Cerebellar nuclear complex (tissue), 1 donor: ENCODE measurements at regions not wholly inside any gene's neighbourhood (a gene's known extent, or its start where the extent isn't known, plus 50 kb on each side); places are given as distances from the start of the nearest gene placed in this dataset.

Experiments
- DNase-seq, 2 experiments: peaks; one replicate each; lab custom pipeline; 2025; lab: John Stamatoyannopoulos, UW

DNA sequence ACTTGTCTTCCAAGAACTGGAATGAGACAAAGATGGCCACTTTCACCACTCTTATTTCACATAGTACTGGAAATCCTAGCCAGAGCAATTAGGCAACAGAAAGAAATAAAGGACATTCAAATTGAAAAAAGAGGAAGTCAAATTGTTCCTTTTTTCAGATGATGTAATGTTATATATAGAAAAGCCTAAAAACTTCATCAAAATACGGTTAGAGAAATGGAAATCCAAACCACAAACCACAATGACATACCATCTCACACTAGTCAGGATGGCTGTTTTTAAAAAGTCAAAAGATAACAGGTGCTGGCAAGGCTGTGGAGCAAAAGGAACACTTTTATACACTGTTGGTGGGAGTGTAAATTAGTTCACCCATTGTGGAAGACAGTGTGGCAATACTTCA is 113.3 kb upstream of the SPRY2 start:
- no peak for DNase-seq

DNA sequence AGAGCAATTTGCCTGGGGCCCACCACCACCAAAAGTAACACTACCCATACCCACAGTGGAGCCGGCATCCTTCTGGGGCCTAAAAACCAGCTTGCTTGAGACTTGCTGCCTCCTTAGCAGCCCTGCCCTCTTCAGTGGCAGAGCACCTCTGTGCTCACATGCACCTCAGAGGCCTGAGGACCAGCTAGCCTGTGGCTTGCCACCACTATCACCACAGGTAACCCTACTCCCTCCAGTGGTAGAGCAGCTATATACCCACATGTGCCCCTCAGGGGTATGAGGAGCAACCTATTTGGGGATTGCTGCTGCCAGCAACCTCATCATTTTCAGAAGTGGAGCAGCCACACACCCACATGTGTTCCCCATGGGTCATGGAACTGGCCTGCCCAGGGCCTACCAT is 111.4 kb upstream of the SPRY2 start:
- no peak for DNase-seq

DNA sequence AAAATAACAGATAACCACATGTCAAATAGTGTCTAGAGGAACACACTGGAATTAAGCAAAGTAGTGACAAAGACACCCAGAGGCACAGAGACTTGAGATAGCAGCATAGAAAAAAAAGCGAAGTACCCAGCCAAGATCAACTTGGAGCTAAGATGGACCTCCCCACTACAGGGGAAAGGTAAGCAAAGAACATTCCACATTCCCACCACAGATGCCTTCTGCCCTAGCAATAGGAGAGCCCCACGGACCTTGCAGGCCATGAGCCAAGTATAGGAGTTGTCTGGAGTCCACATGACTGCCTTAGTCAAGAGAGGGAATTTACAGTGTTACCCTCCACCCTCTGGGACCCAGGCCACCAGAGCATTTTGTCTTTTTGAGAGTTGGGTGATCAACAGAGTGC is 110.7 kb upstream of the SPRY2 start:
- DNase-seq, result no peak

DNA sequence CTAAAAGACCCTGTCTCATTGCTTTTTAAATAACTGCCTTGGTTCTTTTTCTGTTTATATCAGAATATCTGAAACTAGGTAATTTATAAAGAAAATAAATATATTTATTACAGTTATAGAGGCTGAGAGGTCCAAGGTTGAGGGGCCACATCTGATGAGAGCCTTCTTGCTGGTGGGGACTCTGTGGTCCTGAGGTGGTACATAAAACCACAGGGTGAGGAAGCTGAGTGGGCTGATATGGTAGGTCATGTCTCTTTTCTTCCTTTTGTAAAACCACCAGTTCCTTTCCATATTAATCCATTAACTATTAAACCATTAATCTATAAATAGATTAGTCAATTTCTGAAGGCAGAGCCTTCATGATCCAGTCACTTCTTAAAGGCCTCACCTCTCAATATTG is 109.5 kb upstream of the SPRY2 start:
- DNase-seq, result no peak

DNA sequence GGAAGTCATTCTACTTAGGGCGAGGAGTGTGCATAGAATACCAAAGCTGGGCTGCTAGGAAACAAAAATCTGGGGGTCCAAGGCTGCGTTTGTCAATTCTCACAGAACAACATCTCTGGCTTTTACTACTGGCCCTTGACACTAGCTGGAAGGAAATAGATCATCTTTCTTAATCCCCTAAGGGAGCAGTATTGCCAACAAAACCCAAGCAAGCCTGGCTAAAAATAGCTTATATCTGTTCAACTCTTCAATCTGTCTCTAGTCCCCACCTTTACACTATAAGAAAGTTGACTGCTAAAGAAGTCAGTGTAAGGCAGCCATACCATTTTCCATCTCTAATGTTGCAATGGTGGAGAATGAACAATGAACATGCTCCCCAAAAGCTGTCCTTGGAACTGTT is 107.8 kb upstream of the SPRY2 start:
- no peak for DNase-seq

DNA sequence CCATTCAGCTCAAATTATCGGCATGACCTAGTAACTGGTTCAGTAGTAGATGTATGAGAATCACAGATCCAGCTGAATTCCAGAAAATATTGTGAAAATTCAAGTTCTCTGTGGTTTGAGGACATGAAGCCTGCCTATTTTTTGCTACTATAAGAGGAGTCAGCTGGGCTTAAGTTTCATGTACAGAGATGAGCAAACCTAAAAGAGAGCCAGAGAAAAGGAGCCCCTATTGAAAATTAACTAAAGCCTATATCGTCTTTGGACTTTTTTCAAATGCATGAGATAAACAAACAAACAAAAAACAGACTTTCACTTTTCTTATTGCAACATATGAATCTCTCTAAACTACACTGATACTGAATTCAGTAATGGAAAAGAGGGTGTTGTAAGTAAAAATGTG is 106.8 kb upstream of the SPRY2 start:
- no peak for DNase-seq

DNA sequence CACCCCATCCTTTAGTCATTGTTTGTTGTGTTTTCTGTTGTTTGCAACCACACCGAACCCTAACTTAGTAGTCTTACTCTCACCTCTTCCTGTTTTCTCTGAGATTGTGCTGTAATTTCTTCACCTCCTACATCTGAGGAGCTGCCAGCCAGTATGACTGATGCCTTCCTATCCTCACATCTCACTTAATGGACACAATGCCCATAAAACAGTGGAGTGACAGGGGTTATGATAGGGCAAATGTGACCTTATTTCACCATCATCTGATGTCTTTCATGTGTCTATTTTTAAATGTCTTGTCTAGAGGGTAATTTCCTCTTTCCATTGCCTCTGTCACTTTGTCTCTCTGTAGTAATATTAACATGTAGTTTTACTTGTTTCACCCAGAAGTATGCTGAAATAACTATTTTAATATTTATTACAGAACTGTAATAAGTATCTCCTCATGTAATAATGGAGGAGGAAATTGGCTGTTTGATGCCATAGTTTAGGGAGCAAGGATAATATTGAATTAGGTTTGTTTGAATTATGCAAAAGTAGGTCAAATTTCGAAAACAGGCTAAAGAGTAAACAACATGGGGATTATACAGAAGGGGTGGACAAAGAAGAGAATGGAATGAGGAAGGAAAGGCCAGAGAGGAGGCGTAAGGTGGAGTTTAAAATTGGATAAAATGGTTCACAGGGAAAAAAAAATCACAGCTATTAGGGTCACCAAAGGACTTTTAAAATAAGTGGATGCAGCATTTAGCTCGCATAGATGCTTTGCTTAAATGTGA is 103.5 kb upstream of the SPRY2 start:
- DNase-seq, result no peak

DNA sequence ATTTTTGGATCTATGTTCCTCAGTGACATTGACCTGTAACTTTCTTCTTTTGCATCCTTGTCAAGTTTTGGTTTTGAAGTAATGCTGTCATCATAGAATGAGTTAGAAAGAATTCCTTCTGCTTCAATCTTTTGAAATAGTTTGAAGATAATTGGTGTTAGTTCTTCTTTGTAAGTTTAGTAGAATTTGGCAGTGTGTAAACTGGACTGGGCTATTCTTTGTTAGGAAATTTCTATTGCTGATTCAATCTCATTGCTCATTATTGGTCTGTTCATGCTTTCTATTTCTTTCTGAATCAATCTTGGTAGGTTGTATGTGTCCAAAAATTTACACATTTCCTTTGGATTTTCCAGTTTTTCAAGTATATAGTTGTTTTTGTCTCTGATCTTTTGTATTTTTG is 101.7 kb upstream of the SPRY2 start:
- DNase-seq, result no peak

DNA sequence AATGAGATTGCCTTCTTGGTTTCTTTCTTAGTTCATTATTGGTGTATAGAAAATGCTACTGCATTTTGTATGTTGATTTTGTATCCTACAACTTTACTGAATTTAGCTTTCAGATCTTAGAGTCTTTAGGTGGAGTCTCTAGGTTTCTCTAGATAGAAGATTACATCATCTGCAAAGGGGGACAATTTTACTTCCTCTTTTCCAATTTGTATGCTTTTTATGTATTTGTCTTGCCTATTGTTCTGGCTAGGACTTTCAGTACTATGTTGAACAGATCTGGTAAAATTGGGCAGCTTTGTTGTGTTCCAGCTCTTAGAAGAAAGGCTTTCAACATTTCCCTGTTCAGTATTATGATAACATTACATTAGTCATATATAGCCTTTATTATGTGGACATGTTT is 101.0 kb upstream of the SPRY2 start:
- no peak for DNase-seq

DNA sequence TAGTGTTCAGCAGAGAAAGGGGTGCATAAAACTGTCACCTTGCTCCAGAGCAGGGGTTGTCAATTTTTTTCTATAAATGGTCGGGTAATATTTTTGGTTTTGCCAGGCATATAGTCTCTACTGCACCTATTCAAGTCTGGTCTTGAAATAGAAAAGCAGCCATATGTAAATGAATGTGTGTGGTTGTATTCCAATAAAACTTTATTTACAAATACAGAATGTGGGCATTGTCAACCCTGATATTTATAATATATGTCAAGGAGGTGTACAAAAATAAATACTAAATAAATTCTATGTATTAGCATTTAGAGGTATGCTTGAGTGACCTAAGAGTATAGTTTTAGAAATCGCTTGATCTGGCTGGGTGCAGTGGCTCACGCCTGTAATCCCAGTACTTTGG is 97.6 kb upstream of the SPRY2 start:
- no peak for DNase-seq

DNA sequence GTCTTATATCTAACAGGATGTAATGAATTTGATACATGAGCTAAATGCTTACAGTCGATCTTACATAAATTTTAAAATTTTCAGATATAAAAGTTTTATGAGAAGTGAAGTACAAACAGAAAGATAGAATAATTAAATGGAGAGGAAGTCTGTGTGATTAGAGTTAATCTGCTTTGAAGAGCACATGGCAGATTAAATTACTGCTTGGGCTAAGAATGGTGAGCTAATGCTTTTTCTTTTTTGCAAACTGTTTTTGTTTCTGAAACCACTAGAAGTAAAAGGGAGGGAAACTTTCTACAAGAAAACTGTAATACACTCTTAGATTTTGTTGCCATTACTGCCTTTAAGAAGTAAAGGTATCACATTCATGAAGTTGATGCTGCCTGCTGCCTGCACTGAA is 96.3 kb upstream of the SPRY2 start:
- no peak for DNase-seq

DNA sequence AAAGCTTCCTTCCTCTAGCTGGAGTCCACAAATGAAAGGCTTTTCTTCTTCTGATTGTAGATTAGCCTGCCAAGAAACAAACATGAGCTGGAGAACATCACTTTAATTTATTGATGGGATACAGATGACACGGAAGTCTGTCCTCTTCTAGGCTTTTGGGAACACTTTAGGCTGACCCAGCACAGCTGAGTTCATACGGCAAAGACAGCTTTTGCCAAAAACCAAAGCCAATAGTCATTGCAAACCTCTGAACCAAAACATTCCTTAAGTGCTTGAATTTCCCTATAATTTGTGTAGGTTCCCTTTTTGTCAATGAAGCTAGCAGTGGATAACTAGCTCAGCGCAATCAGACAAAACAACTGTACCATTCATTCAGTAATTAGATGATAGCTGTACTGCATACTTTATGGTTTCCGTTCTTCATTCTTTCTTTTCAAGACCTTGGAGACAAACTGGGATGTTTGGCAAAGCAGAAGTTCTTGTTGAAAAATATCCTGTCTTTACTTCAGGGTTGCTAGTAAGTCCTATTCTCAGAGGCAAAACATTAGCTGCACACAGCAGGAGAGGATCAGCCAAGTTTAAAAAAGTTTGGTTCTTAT is 95.7 kb upstream of the SPRY2 start:
- no peak for DNase-seq

DNA sequence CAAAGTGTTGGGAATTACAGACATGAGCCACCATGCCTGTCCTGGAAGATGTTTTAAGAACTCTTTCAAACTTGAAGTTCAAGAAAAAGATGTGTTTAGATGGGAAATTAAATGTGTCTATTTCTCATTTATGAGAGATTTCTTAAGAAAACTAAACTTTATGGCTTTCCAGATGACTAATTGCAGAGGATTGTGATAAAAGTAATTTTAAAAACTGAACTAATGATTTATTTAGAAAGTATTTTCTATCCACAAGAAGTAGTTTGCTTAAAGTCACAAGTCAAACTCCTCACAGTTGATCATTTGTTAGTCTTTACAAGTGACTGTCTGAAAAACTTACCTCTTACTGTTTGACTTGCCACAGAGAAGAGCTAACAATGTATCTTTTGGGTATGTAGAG is 89.6 kb upstream of the SPRY2 start:
- DNase-seq, result no peak

DNA sequence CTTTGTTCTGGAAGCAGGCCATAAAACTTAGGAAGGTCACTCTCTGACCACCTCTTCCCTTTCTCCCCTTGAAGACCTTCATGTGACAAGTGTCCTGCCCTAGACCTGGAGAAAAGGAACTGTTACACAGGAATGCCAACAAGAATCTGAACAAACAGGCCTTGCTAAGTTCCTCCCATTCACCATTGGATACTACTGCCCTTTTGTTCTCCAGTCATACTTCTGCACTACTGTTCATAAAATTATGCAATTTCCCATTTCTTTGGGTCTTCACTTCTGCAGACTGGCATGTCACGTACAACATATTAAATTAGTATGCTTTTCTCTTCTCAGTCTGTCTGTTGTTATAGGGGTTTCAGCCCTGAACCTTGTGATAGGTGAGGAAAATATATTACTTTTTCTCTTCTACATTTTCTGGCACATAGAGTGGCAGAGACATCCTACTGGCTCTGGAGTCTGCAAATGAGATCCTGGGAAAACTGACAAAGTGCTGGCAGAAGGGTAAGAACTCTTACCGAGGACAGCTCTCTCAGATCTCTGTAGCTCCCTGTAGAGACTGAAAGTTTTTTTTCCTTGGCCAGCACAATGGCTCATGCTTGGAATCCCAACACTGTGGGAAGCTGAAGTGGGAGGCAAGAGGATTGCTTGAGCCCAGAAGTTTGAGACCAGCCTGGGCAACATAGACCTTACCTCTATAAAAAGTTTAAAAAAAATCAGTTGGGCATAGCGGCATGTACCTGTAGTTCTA is 87.6 kb upstream of the SPRY2 start:
- DNase-seq, result no peak

DNA sequence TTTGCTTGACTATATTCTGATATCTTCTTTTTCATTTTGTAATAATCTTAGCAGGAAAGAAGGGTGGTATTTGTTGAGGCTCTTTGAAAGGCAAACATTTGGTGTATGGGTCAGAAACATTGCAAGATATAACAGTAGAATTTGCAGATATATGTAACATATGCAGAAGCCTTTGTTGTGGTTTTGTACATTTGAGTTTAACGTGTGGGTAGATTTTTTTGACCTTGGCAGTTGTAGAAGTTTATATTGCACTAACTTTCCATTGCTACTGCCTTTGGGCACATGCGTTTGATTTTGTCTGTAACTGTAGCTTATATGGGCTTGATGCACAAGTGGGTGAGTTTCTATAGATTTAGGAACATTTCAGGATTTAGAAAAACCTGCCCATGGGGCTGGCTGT is 78.5 kb upstream of the SPRY2 start:
- no peak for DNase-seq

DNA sequence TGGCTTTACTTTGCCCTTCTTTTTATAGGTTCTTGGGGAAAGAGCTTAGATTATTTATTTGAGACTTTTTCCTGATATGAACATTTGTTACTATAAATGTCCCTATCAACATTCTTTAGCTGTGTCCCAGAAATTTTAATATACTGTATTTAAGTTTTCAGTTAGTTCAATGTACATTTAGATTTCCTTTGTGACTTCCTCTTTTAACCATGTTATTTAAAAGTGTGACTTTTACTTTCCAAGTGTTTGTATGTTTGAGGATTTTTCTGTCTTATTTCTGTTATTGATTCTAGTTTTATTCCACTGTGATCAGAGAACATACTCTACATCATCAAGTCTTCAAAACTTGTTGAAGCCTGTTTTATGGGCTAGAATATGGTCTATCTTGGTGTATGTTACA is 72.7 kb upstream of the SPRY2 start:
- DNase-seq, result no peak

DNA sequence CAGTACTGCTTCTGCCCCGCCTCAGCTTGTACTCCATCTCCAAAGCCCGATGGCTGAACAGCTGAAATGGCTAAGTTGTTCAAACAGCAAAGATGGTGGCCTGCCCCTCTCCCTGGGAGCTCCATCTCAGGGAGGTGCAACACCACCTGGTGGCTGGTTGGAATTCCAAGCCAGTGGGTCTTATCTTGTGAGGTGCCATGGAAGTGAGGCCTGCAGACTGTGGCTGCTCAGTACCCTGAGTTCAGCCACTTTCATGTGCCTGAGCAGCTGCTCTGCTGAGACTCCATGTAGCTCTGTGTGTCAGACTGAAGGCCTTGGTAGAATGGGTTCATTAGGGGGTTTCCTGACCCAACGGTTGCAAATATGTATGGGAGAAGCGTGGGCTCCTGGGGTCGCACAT is 67.3 kb upstream of the SPRY2 start:
- DNase-seq, result no peak

DNA sequence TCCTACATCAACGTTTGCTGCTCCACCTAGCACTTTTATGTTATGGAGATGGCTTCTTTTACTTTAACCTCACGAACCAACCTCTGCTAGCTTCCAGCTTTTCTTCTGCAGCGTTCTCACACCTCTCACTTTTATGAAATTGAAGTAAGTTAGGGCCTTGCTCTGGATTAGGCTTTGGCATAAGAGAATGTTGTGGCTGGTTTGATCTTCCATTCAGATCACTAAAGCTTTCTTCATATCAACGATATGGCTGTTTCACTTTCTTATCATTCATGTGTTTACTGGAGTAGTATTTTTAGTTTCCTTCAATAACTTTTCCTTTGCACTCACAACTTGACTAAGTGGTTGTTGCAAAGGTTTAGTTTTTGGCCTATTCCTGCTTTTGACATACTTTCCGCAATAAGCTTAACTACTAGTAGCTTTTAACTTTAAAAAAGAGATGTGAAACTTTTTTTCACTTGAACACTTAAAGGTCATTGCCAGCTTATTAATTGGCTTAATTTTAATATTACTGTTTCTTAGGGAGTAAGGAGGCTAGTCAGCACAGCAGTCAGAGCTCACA is 60.0 kb upstream of the SPRY2 start:
- no peak for DNase-seq

DNA sequence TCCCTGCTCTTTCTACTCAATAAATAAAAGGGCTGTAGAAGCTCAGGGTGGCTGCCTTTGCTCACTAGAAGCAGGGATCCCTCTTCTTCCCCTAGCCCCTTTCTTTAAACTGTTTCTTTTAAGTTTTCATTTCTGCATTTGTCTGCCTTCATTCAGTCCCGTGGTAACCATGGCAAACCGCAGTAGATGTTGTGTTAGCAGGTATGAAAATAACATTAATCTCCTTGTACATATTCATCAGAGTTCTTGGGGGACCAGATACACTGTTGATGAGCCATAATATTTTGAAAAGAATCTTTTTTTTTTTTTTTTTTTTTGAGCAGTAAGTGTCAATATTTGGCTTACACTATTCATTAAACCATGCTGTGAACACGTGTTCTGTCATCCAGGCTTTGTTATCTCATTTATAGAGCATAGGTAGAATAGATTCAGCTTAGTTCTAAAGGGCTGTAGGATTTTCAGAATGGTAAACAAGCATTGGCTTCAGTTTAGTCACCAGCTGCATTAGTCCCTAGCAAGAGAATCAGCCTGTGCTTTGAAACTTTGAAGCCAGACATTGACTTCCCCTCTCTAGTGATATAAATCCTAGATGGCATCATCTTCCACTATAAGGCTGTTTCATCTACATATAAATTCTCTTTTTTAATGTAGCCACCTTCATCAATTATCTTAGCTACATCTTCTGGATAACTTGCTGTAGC is 59.4 kb upstream of the SPRY2 start:
- no peak for DNase-seq

DNA sequence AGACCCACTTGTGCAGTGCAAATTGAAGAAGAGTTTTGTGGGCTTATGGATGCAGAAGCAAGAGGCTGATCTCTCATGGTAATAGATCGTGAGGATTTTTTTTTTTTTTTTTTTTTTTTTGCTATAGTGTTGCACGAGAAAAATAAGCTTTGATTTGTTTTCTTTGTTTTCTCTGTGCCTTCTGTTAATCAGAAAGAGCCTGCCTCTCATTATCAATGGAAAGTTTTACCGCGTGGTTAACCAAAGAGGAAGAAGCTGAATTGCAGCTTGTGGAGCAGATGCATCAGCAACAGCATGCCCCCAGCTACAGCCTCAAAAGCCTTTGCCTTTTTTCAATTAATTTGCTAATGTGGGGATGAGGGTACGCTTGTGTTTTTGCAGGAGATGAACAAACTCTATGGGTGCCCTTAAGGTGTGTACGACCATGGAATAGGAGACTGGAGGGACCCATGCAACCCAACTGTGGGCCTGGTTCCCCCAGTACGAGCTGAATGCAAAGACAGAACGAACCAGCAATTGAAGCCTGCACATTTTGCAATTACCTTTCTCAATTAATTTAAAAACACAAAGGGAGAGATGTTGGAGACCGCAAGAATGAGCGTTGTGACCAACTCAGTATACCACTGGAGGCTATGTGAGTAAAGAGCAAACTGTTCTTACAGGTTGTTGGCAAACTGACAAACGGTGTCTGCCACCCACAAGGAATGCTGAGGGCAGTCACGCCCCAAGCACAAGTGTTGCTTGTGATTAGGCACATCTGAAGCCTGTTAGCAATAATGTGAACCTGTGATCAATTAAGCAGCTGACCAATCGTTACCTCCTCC is 58.6 kb upstream of the SPRY2 start:
- DNase-seq, result no peak
